Colon (tissue), 2 donors: ENCODE measurements at regions not wholly inside any gene's neighbourhood (a gene's known extent, or its start where the extent isn't known, plus 50 kb on each side); places are given as distances from the start of the nearest gene placed in this dataset.

Source experiments
- FAIRE-seq: peaks from 2 replicates; lab custom pipeline; 2012; peaks lifted over from hg19 to GRCh38; lab: Jason Lieb, UNC
- donor health status: control.
- donor health status: control.

GRCh38 chr9:108550106-108550505, 305.7 kb downstream of the ACTL7B start:
- no peak for FAIRE-seq

GRCh38 chr9:108549184-108549583, 306.6 kb downstream of the ACTL7B start:
- FAIRE-seq: no peak

GRCh38 chr9:108547411-108548135, 308.2 kb downstream of the ACTL7B start:
- FAIRE-seq: no peak

GRCh38 chr9:108546215-108546614, 309.6 kb downstream of the ACTL7B start:
- no peak for FAIRE-seq

- no peak for FAIRE-seq
Measured at GRCh38 chr9:108545436-108545835, 310.4 kb downstream of the ACTL7B start.

- no peak for FAIRE-seq
Measured at GRCh38 chr9:108544866-108545265, 310.9 kb downstream of the ACTL7B start.

- FAIRE-seq: no peak
Measured at GRCh38 chr9:108543251-108543778, 312.5 kb downstream of the ACTL7B start.

GRCh38 chr9:108537756-108538155, 318.0 kb downstream of the ACTL7B start:
- no peak for FAIRE-seq

GRCh38 chr9:108536836-108537601, 318.8 kb downstream of the ACTL7B start:
- FAIRE-seq: no peak

- FAIRE-seq: no peak
Measured at GRCh38 chr9:108535526-108535925, 320.3 kb downstream of the ACTL7B start.

GRCh38 chr9:108534741-108535140, 321.0 kb downstream of the ACTL7B start:
- FAIRE-seq: no peak

- no peak for FAIRE-seq
Measured at GRCh38 chr9:108530141-108530540, 325.6 kb downstream of the ACTL7B start.

- FAIRE-seq: no peak
Measured at GRCh38 chr9:108528231-108528630, 327.6 kb downstream of the ACTL7B start.

GRCh38 chr9:108526518-108526917, 329.3 kb downstream of the ACTL7B start:
- FAIRE-seq: no peak

- no peak for FAIRE-seq
Measured at GRCh38 chr9:108525186-108525585, 330.6 kb downstream of the ACTL7B start.

GRCh38 chr9:108521063-108521590, 334.7 kb downstream of the ACTL7B start:
- FAIRE-seq: no peak

- no peak for FAIRE-seq
Measured at GRCh38 chr9:108519437-108519836, 336.3 kb downstream of the ACTL7B start.

- FAIRE-seq: no peak
Measured at GRCh38 chr9:108517651-108518365, 338.0 kb downstream of the ACTL7B start.

- FAIRE-seq: no peak
Measured at GRCh38 chr9:108516391-108516790, 339.4 kb downstream of the ACTL7B start.

GRCh38 chr9:108515856-108516255, 339.9 kb downstream of the ACTL7B start:
- FAIRE-seq: no peak

GRCh38 chr9:108512426-108513173, 343.2 kb downstream of the ACTL7B start:
- FAIRE-seq: no peak

GRCh38 chr9:108511307-108511706, 344.5 kb downstream of the ACTL7B start:
- FAIRE-seq: no peak
